ENCODE measurements at regions not wholly inside any gene's neighbourhood (a gene's known extent, or its start where the extent isn't known, plus 50 kb on each side); places are given as distances from the start of the nearest gene placed in this dataset.

- Histone ChIP-seq H3K4me2 (no peak overlapping the region), H3K36me3 (no peaks in the 10 kb centered on the region), H3K9ac (no peak overlapping the region), H4K20me1 (no peaks in the 10 kb centered on the region), H3K27me3 (no peaks in the 10 kb centered on the region), H3K9me3 (no peaks in the 10 kb centered on the region), H3K27ac (no peak overlapping the region), H3K4me1 (no peaks in the 10 kb centered on the region), H3K4me3 (no peak overlapping the region)
- no peak for TF ChIP-seq Cebpa-rat (IDR thresholded peaks at IDR 0.05)
Measured at GRCh38 chr2:129888896-129889295, 90.6 kb upstream of the RAB6C start.

DNA sequence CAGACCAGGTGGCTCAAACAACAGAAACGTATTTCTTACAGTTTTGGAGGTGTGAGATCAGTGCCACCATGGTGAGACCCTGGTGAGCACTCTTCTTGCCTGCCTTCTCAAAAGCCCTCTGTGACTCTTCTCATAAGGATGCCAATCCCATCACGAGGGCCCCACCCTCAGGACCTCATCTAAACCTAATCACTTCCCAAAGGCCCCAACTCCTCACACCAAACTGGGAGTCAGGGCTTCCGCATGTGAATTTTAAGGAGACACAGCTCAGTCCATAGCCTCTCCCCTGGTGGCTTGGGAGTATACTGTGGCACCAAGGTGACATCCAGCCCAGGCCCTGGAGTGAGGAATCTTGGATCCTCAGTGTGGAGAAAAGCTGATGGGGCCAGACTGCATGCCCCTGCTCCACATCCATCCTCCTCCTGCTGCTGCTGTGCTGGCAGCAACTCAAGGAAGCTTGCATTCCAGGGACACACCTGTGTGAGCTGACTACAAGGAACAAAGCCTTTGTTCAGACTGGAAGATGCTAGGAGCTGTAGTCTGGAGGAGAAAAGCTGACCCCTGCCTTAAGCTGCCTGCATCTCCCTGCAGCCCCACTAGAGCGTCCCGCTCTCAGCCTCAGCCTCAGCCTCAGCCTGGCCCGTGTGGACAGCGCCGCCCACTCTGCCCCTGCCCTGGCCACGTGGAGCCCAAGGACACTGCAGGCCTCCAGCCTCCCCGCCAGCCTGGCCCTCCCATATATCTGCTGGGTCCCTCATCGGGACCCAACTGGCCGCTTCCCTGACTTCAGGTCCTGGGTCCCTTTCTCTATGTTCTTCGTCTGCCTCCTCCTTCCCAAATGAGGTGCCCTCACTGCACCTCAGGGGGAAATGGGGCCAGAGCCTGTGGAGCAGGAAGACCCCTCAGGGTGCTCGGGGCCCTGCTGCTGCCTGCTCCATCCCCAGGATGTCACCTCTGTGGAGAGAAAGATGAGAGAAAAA, 87.8 kb upstream of the RAB6C start:
- no peaks in the 10 kb centered on the region for H3K4me1 ChIP-seq
- H3K27me3 ChIP-seq: no peaks in the 10 kb centered on the region
- H3K4me3 ChIP-seq: no peak overlapping the region
- H3K9me3 ChIP-seq: no peaks in the 10 kb centered on the region
- no peaks in the 10 kb centered on the region for H4K20me1 ChIP-seq
- H3K36me3 ChIP-seq: no peaks in the 10 kb centered on the region
- no peak overlapping the region for H3K4me2 ChIP-seq
- TF ChIP-seq Cebpa-rat (IDR thresholded peaks at IDR 0.05): no peak
- no peak overlapping the region for H3K27ac ChIP-seq
- H3K9ac ChIP-seq: no peak overlapping the region

GRCh38 chr2:129892360-129892759, 87.1 kb upstream of the RAB6C start:
- Histone ChIP-seq H3K36me3 (no peaks in the 10 kb centered on the region), H3K9ac (no peak overlapping the region), H3K4me2 (no peak overlapping the region), H3K27ac (no peak overlapping the region), H3K27me3 (no peaks in the 10 kb centered on the region), H3K4me1 (no peaks in the 10 kb centered on the region), H4K20me1 (no peaks in the 10 kb centered on the region), H3K9me3 (no peaks in the 10 kb centered on the region), H3K4me3 (no peak overlapping the region)
- no peak for TF ChIP-seq Cebpa-rat (IDR thresholded peaks at IDR 0.05)

DNA sequence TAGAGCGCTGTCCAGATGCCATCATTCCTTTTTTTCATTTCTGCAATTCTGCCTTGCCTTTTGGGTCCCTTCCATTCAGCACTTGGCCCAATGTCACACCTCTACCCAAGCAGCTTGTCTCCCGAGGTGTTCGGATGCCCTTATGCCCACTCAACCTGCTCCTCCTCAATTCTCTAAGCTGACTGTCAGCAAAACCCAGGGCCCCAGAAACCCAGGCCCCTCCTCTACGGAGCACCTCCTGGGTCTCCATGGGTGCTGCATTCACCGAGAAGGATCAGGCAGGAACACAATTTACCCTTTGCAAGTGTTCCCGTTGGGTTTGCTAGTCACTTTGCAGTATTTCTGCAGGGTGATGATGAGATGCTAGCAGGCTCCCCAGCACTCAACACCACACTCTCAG, 86.7 kb upstream of the RAB6C start:
- Histone ChIP-seq H4K20me1 (no peaks in the 10 kb centered on the region), H3K36me3 (no peaks in the 10 kb centered on the region), H3K4me3 (no peak overlapping the region), H3K27ac (no peak overlapping the region), H3K4me1 (no peaks in the 10 kb centered on the region), H3K9me3 (no peaks in the 10 kb centered on the region), H3K9ac (no peak overlapping the region), H3K27me3 (no peaks in the 10 kb centered on the region), H3K4me2 (no peak overlapping the region)
- no peak for TF ChIP-seq Cebpa-rat (IDR thresholded peaks at IDR 0.05)

DNA sequence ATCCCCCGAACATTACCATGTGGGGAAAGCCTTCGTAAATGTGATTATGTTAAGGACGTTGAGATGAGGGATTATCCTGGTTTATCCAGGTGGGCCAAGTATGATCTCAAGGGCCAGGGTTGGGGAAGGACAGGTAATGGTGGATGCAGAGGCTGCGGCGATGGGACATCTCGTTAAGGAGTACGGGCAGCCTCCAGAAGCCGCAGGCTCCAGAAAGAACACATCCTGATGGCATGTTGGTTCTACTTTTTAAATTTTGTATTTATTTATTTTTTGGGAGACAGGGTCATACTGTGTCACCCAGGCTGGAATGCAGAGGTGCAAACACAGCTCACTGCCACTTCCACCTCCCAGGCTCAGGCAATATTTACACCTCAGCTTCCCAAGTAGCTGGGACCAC, 86.2 kb upstream of the RAB6C start:
- no peaks in the 10 kb centered on the region for H4K20me1 ChIP-seq
- H3K4me1 ChIP-seq: no peaks in the 10 kb centered on the region
- no peak overlapping the region for H3K9ac ChIP-seq
- no peaks in the 10 kb centered on the region for H3K9me3 ChIP-seq
- TF ChIP-seq Cebpa-rat (IDR thresholded peaks at IDR 0.05): no peak
- H3K27ac ChIP-seq: no peak overlapping the region
- H3K4me3 ChIP-seq: no peak overlapping the region
- no peaks in the 10 kb centered on the region for H3K27me3 ChIP-seq
- no peak overlapping the region for H3K4me2 ChIP-seq
- H3K36me3 ChIP-seq: no peaks in the 10 kb centered on the region

DNA sequence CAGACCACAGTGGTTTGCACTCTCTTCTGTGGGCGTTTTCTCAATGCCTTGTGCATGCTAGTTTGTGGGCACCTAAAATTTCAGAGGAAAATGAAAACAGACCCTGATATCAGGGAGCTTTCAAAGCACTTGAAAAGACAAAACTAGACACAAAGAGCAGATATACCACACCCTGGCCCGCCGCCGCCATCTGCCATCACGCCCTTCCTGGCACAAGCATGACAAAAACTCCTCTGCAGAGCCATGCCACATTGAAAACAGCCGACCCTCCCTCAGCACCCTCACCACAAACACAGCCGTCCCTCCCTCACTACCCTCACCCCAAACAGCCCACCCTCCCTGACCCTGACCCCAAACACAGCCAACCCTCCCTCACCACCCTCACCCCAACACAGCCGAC, 84.8 kb upstream of the RAB6C start:
- no peak overlapping the region for H3K4me3 ChIP-seq
- H3K4me2 ChIP-seq: no peak overlapping the region
- no peak for TF ChIP-seq Cebpa-rat (IDR thresholded peaks at IDR 0.05)
- no peaks in the 10 kb centered on the region for H3K36me3 ChIP-seq
- no peaks in the 10 kb centered on the region for H3K9me3 ChIP-seq
- no peak overlapping the region for H3K9ac ChIP-seq
- H3K27me3 ChIP-seq: no peaks in the 10 kb centered on the region
- H3K4me1 ChIP-seq: no peaks in the 10 kb centered on the region
- no peak overlapping the region for H3K27ac ChIP-seq
- H4K20me1 ChIP-seq: no peaks in the 10 kb centered on the region

GRCh38 chr2:129895061-129895460, 84.4 kb upstream of the RAB6C start:
- H4K20me1 ChIP-seq: no peaks in the 10 kb centered on the region
- H3K9me3 ChIP-seq: no peaks in the 10 kb centered on the region
- no peak for TF ChIP-seq Cebpa-rat (IDR thresholded peaks at IDR 0.05)
- H3K27ac ChIP-seq: no peak overlapping the region
- H3K27me3 ChIP-seq: no peaks in the 10 kb centered on the region
- H3K4me2 ChIP-seq: no peak overlapping the region
- H3K4me1 ChIP-seq: no peaks in the 10 kb centered on the region
- no peak overlapping the region for H3K4me3 ChIP-seq
- no peaks in the 10 kb centered on the region for H3K36me3 ChIP-seq
- no peak overlapping the region for H3K9ac ChIP-seq

DNA sequence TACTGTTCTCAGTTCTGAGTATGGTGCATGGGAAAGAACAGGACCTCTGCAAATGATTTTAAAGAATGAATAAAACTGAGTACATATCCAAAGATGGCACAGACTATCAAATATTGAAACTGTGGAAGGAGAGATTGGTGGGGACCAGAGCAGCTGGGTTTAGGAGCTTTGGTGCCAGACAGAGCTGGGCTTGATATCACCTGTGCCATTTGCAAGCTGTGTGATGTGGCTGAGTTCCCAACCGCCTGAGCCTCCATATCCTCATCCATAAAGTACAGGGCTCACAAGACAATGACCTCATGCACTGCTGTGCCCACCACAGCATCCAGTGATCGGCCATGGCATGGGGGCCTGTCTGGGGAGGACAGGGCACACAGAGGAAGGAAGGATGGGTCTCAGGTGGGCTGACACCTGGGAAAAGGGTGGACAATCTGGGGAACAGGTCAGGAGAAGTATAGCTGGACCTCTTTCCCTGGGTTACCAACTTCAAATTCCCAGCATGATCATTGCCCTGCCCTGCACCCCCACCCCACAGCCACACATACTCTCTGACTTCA, 83.9 kb upstream of the RAB6C start:
- Histone ChIP-seq H4K20me1 (no peaks in the 10 kb centered on the region), H3K9ac (no peak overlapping the region), H3K4me1 (no peaks in the 10 kb centered on the region), H3K27ac (no peak overlapping the region), H3K4me3 (no peak overlapping the region), H3K36me3 (no peaks in the 10 kb centered on the region), H3K9me3 (no peaks in the 10 kb centered on the region), H3K27me3 (no peaks in the 10 kb centered on the region), H3K4me2 (no peak overlapping the region)
- no peak for TF ChIP-seq Cebpa-rat (IDR thresholded peaks at IDR 0.05)

DNA sequence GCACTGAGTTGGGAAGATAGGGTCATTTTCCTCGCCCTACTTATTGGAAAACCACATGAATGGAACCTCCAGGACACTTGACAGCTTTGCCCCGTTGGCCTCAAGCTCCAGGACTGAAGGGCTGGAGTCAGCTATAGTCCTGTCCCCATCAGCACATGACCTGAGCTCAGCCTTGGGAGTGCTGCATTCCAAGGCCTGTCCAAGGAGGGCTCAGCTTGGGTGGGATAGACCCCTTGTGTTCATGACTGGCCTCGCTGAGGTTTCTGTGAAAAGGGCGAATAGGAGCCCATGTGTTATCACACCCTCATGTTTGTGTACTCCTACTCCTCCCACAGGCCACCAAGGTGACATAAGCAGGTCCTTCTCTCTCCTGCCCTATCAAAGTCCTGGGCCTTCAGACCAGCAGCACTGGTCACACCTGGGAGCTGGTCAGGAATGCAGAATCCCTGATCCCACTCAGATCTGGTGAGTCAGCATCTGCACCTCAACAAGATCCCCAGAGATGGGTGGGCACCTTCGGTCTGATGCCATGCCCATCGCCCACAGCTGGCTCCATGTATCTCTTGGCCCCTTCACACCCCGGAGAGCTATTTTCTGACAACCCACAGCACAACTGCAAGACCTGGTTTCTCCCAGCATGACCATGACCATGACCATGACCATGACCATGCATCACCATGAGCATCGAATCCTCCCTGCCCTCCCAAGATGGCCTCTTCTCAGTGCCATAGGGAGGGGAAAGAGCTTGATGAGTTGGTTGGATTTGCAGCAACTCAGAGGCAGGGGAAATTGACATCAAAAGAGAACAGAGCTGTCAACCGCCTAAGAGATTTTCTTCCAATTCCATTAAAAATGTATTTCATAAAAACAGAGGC, 83.0 kb upstream of the RAB6C start:
- H3K9ac ChIP-seq: no peak overlapping the region

More for the DNA sequence above, 83.0 kb upstream of the RAB6C start:
- no peak overlapping the region for H3K27ac ChIP-seq
- no peak for TF ChIP-seq Cebpa-rat (IDR thresholded peaks at IDR 0.05)
- no peaks in the 10 kb centered on the region for H3K9me3 ChIP-seq
- no peaks in the 10 kb centered on the region for H3K36me3 ChIP-seq
- H3K4me1 ChIP-seq: no peaks in the 10 kb centered on the region
- no peaks in the 10 kb centered on the region for H3K27me3 ChIP-seq
- no peaks in the 10 kb centered on the region for H4K20me1 ChIP-seq
- H3K4me2 ChIP-seq: no peak overlapping the region
- H3K4me3 ChIP-seq: no peak overlapping the region

All from BLaER1 (cell line).